Calu3 (cell line): ENCODE measurements at regions not wholly inside any gene's neighbourhood (a gene's known extent, or its start where the extent isn't known, plus 50 kb on each side); places are given as distances from the start of the nearest gene placed in this dataset.
"Not testable (repeated sequence)": the region's sequence is repeated elsewhere in the genome, so short reads cannot be mapped to it uniquely, and the experiment has no call there.

Experiments
- BruUV-seq: library from RNA; stranded (reverse); fragments of 400-500 nt; replicated peaks from 2 replicates; lab custom pipeline; 2021; lab: Mats Ljungman, UMichigan
- CTCF ChIA-PET: fragments of 300-600 bp; sonication (Branson Sonifier 250); formaldehyde crosslinking; loops from one replicate; lab custom pipeline; 2022; ENCODE audit warnings: antibody characterized with exemption; lab: Charles Lee
- DNase-seq: peaks from one replicate; pipeline ENCODE4 v3.0.0; 2022
- H3K27ac Mint-ChIP-seq: one replicate; pipeline ENCODE4 v1.8.0; 2022; ENCODE audit warnings: mixed read lengths; ENCODE audit not compliant: unreplicated experiment
- H3K27me3 Mint-ChIP-seq: one replicate; pipeline ENCODE4 v1.8.0; 2022; ENCODE audit warnings: mixed read lengths; ENCODE audit not compliant: unreplicated experiment
- H3K36me3 Mint-ChIP-seq: one replicate; pipeline ENCODE4 v1.8.0; 2022; ENCODE audit warnings: mild to moderate bottlenecking, moderate library complexity, mixed read lengths; ENCODE audit not compliant: insufficient read depth, unreplicated experiment
- H3K4me1 Mint-ChIP-seq: one replicate; pipeline ENCODE4 v1.8.0; 2022; ENCODE audit warnings: mild to moderate bottlenecking, low read depth, mixed read lengths; ENCODE audit not compliant: unreplicated experiment
- H3K4me3 Mint-ChIP-seq: one replicate; pipeline ENCODE4 v1.8.0; 2022; ENCODE audit warnings: mild to moderate bottlenecking, low read depth, moderate library complexity, mixed read lengths; ENCODE audit not compliant: unreplicated experiment
- H3K9me3 Mint-ChIP-seq: one replicate; pipeline ENCODE4 v1.8.0; 2022; ENCODE audit warnings: low read depth, mixed read lengths; ENCODE audit not compliant: unreplicated experiment
- CTCF ChIP-seq: fragments of 200-600 bp; IDR thresholded peaks from one replicate; pipeline ENCODE4 v1.8.0; 2022; ENCODE audit warnings: antibody characterized with exemption; ENCODE audit not compliant: unreplicated experiment
- intact Hi-C: fragments of 100-400 bp; cut with micrococcal nuclease; formaldehyde crosslinking; loops from one replicate; pipeline ENCODE4 v1.10.0; 2022; ENCODE audit not compliant: unreplicated experiment

- intact Hi-C loops = no loop called here
- Mint-ChIP-seq H3K4me1 (no peaks in the 10 kb centered on the region), H3K36me3 (no peaks in the 10 kb centered on the region), H3K27ac (no peak overlapping the region), H3K4me3 (no peak overlapping the region), H3K27me3 (no peaks in the 10 kb centered on the region), H3K9me3 (peaks cover 4% of the 10 kb centered on the region)
- no peak for TF ChIP-seq CTCF
- no TSS peak for BruUV-seq
- CTCF ChIA-PET = no interaction called here
- DNase-seq = no peak
These were observed 100.0 kb upstream of the TRIM24 start for GRCh38 chr7:138359870-138360559.

- CTCF ChIA-PET = no interaction called here
- peaks cover 7% of the 10 kb centered on the region for H3K9me3 Mint-ChIP-seq
These were observed 96.3 kb upstream of the TRIM24 start for GRCh38 chr7:138363721-138364120.

GRCh38 chr7:138366137-138366536 is 93.9 kb upstream of the TRIM24 start:
- CTCF ChIA-PET, H3K36me3 Mint-ChIP-seq, intact Hi-C loops, H3K4me3 Mint-ChIP-seq, BruUV-seq, H3K9me3 Mint-ChIP-seq, H3K27me3 Mint-ChIP-seq, DNase-seq, H3K27ac Mint-ChIP-seq, H3K4me1 Mint-ChIP-seq: not testable (repeated sequence)

More at GRCh38 chr7:138363721-138364120, 96.3 kb upstream of the TRIM24 start:
- Mint-ChIP-seq H3K4me1 (no peaks in the 10 kb centered on the region), H3K27ac (no peak overlapping the region), H3K36me3 (no peaks in the 10 kb centered on the region), H3K27me3 (no peaks in the 10 kb centered on the region), H3K4me3 (no peak overlapping the region)
- DNase-seq = no peak
- intact Hi-C loops = no loop called here
- no TSS peak for BruUV-seq
- no peak for TF ChIP-seq CTCF

- H3K36me3 Mint-ChIP-seq, H3K4me3 Mint-ChIP-seq, DNase-seq, H3K27ac Mint-ChIP-seq, BruUV-seq, intact Hi-C loops, H3K4me1 Mint-ChIP-seq, CTCF ChIA-PET, H3K9me3 Mint-ChIP-seq, H3K27me3 Mint-ChIP-seq: not testable (repeated sequence)
These were observed 93.4 kb upstream of the TRIM24 start for GRCh38 chr7:138366676-138367075.

- peaks cover 10% of the 10 kb centered on the region for H3K9me3 Mint-ChIP-seq
- no peaks in the 10 kb centered on the region for H3K27me3 Mint-ChIP-seq
- CTCF ChIA-PET = no interaction called here
- no TSS peak for BruUV-seq
- no peak for TF ChIP-seq CTCF
- no peak overlapping the region for H3K27ac Mint-ChIP-seq
- no peak for DNase-seq
- H3K4me1 Mint-ChIP-seq = no peaks in the 10 kb centered on the region
- no peaks in the 10 kb centered on the region for H3K36me3 Mint-ChIP-seq
- H3K4me3 Mint-ChIP-seq = no peak overlapping the region
- intact Hi-C loops = no loop called here
These were observed 90.3 kb upstream of the TRIM24 start for GRCh38 chr7:138369797-138370196.
